ENCODE measurements at regions not wholly inside any gene's neighbourhood (a gene's known extent, or its start where the extent isn't known, plus 50 kb on each side); places are given as distances from the start of the nearest gene placed in this dataset.

DNA sequence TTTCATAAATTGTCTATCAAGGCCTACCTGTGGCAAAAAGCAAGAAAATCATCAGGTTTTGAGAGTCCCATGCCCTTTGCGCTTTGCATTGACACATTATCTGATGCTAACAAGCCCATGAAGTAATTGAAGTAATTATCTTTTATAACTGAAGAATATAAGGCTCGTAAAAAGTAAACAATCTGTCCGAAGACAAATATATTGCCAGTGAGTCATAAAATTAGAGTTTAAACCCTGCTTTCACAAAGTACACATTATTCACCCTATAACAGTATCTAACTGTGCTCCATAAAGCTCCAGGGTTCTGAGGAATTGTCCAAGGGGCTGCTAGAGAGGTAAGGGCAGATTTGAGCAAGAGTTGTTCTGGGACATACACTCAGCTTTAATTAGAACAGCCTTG is 102.3 kb upstream of the PPP1R3A start:
- no peak for DNase-seq (ENCODE audit: low read depth)
- H3K4me3 ChIP-seq (ENCODE audit: low read depth, low read length): no peak overlapping the region
- TF ChIP-seq, protein P1, sequence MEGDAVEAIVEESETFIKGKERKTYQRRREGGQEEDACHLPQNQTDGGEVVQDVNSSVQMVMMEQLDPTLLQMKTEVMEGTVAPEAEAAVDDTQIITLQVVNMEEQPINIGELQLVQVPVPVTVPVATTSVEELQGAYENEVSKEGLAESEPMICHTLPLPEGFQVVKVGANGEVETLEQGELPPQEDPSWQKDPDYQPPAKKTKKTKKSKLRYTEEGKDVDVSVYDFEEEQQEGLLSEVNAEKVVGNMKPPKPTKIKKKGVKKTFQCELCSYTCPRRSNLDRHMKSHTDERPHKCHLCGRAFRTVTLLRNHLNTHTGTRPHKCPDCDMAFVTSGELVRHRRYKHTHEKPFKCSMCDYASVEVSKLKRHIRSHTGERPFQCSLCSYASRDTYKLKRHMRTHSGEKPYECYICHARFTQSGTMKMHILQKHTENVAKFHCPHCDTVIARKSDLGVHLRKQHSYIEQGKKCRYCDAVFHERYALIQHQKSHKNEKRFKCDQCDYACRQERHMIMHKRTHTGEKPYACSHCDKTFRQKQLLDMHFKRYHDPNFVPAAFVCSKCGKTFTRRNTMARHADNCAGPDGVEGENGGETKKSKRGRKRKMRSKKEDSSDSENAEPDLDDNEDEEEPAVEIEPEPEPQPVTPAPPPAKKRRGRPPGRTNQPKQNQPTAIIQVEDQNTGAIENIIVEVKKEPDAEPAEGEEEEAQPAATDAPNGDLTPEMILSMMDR (conservative IDR thresholded peaks at IDR 0.05; ENCODE audit: low read depth, low read length): no peak

DNA sequence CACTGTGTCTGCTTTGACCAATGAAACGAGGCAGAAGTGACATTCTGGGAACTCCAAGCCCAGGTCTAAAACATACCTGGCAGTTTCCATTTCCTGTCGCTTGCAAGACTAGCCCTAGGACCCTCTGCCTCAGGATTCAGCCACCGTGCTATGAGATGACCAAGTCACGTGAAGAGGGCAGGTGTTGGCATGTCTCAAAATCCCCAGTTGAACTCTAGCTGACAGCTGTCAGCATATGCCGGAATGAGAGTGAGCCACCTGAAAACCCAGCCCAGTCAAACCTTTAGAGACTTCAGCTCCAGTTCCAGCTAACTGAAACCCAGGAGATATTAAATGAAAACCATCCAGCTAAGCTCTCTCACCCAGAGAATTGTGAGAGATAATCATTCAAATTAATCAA is 89.9 kb upstream of the PPP1R3A start:
- TF ChIP-seq, protein P1 (conservative IDR thresholded peaks at IDR 0.05; ENCODE audit: low read depth, low read length): no peak
- no peak for DNase-seq (ENCODE audit: low read depth)
- H3K4me3 ChIP-seq (ENCODE audit: low read depth, low read length): no peak overlapping the region

DNA sequence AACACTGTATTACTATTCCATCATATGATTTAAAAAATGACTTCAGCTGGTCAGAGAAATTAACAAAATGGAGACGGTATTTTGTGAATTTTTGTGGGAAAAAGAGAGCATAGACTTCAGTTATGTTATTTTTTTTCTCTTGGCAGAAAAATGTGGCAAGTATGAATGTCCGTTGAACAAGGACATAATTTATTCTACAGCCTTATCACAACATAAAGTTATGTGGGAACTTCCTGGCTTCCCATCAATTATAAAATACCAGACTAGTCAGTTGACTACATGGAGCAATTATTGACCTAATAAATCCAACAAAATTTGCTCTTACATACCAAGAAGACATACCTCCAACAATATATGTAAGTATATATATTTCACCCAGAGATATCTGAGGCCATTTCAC is 88.6 kb upstream of the PPP1R3A start:
- DNase-seq (ENCODE audit: low read depth): no peak
- H3K4me3 ChIP-seq (ENCODE audit: low read depth, low read length): no peak overlapping the region
- TF ChIP-seq, protein P1 (conservative IDR thresholded peaks at IDR 0.05; ENCODE audit: low read depth, low read length): no peak

DNA sequence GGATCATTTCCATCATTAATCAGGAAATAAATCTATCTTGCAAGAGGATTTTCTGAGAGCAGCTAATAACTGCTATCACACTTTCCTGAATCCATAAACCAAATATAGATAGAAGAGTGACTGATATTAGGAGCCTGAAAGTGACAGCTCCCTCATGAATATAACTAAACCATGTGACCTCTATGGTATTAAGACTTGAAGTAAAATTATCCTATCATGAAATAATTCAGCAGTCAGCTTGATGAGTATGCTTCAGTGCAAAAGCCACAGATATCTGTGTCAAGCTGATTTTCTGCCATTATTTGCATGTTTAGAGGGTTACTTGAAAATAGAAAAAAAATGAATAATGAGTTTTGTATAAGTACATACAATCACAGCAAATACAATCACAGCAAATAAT is 80.1 kb upstream of the PPP1R3A start:
- no peak overlapping the region for H3K4me3 ChIP-seq (ENCODE audit: low read depth, low read length)
- no peak for DNase-seq (ENCODE audit: low read depth)
- TF ChIP-seq, protein P1 (conservative IDR thresholded peaks at IDR 0.05; ENCODE audit: low read depth, low read length): no peak

DNA sequence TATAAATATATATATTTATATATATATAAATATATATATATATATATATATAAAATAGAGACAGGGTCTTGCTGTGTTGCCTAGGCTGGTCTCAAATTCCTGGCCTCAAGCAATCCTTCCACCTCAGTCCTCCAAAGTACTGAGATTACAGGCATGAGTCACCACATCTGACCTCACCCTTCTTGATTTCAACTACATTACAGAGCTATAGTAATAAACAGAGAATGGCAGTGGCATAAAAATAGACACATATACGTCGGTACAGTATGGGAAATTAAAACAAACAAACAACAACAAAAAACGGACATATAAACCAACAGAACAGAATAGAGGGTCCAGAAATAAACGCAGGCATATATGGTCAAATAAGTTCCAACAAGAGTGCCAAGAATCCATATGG is 77.6 kb upstream of the PPP1R3A start:
- TF ChIP-seq, protein P1 (conservative IDR thresholded peaks at IDR 0.05; ENCODE audit: low read depth, low read length): no peak
- no peak overlapping the region for H3K4me3 ChIP-seq (ENCODE audit: low read depth, low read length)
- DNase-seq (ENCODE audit: low read depth): no peak

DNA sequence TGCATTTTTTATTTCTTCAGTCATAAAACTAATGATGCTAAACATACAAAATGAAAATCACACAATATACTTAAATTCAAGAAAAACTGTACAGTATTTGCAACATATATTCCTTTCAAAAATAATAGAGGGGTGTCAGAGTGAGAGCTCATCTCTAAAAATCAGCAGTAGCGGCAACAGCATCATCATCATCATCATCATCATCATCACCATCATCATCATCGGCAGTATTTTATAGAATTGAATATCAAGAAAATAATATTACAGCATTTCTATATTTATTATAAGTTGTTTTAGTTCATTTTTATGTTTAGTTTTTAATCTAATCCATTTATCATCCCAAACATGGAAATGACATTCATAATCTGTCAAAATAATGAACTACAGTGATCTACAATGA is 67.4 kb upstream of the PPP1R3A start:
- TF ChIP-seq, protein P1 (conservative IDR thresholded peaks at IDR 0.05; ENCODE audit: low read depth, low read length): no peak
- no peak overlapping the region for H3K4me3 ChIP-seq (ENCODE audit: low read depth, low read length)
- no peak for DNase-seq (ENCODE audit: low read depth)

DNA sequence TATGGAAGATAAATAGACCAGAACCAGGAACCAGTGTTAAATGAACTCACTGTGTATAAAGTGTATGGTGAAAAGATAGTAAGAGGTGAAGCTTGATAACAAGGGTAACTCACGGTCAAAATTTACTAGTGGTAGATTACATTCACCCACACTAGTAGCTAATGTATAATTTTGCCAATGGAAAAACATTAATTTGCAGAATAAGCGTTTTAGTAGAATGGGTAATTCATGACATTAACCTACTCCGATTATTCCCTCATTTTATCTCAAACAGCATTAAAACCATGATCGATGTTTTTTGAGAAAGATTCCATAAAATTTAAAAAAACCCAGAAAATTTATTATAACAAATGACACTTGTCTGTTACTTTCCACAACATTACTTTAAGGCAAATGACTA is 57.7 kb upstream of the PPP1R3A start:
- TF ChIP-seq, protein P1 (conservative IDR thresholded peaks at IDR 0.05; ENCODE audit: low read depth, low read length): no peak
- no peak for DNase-seq (ENCODE audit: low read depth)
- H3K4me3 ChIP-seq (ENCODE audit: low read depth, low read length): no peak overlapping the region
